HG03439 (cell line): ENCODE measurements at regions not wholly inside any gene's neighbourhood (a gene's known extent, or its start where the extent isn't known, plus 50 kb on each side); places are given as distances from the start of the nearest gene placed in this dataset.
"Not testable (repeated sequence)": the region's sequence is repeated elsewhere in the genome, so short reads cannot be mapped to it uniquely, and the experiment has no call there.

ENCODE experiments used
- ATAC-seq: cut with Tn5 transposase; IDR thresholded peaks from one replicate; pipeline ENCODE4 v1.9.1; 2021; ENCODE audit warnings: mild to moderate bottlenecking, moderate library complexity; ENCODE audit not compliant: unreplicated experiment

- no peak for ATAC-seq
Observed at GRCh38 chr1:191453487-191453886, 704.8 kb upstream of the RGS18 start.

DNA sequence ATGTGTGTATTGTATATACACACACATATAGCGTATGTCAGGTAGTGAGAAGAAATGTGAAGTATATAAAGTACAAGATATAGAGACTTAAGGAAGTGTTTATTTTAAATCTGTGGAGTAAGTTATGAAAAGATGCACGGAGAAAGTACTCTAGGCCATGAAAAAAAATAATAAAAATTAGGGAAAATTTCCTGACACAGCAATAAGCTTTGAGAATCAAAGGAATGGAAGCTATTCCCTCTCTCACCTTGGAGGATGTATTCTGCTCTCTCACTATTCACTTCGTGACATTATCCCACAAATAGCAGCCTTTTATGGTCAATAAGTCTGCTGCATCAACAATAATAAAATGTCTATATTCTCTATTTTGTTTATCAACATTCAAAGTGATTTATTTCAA, 700.4 kb upstream of the RGS18 start:
- no peak for ATAC-seq

DNA sequence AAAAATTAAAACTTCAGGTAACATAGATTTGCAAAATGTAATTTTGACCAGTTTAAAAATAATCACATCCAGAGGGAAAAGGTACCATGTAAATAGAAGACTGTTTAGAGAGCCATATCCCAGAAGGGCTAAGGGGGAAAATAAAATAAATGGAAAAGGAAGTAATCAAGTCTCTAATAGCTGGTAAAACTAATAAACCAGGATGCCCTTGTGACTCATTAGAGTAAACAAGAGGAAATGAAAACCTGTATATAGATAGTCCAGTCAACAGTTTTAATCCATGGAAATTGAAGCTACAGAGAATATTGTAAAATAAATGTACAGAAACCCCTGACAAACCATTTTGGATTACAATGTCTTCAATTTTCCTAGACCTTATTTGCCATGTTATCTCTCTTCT, 698.0 kb upstream of the RGS18 start:
- no peak for ATAC-seq

- ATAC-seq = no peak
Observed at GRCh38 chr1:191483988-191484387, 674.3 kb upstream of the RGS18 start.

- no peak for ATAC-seq
Observed at GRCh38 chr1:191490303-191490702, 668.0 kb upstream of the RGS18 start.

DNA sequence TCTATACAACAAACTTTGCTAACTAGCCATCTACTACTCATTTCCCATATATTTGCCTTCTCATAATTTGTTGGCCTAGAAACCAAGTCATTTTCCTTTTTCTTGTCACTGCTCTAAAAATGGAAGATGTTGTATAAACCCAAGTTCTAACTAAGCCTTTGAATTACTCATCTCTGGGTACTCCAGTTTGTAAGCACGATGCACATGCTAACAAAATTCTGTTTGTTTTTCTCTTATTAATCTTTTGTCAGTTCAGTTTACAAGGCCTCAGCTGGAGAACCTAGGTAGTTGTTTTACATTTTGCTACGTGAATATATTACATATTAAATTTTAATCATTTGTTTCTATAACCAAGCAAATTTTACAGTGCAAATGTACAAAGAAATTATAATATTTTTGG, 663.2 kb upstream of the RGS18 start:
- no peak for ATAC-seq

DNA sequence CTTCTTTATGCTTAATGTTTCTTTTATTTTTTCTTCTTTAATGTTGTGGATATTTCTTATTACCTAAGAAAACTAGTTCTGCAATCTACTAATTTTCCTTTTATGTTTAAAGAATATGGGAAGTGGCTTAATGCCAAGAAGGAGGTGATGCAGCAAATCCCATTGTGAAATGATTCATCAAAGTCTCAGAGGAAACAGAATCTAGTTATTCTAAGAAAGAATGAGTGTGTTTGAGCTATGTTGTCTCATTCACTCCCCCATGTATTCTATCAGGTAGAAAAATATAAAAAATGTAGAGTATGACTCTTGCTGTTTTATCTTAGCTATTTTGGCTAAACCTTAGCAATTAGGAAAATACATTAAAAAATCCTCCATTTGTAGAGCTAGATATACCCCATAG, 659.9 kb upstream of the RGS18 start:
- no peak for ATAC-seq

DNA sequence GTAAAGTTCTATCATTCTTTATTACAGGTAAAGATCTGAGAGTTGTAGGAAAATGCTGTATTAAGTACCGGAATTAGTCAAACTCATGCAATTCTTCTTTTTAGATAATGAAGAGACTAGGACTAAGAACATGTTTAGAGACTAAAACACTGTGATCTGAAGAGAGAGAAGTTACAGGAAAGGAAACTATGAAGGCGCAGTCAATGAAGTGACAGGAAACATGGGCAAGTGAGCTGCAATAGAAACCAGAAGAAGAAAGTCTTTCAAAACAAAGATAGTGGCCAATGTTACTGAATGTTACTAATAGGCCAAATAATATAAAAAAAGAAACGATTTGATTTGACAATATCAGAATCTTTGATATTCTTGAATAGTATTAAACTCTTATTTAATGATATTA, 659.4 kb upstream of the RGS18 start:
- no peak for ATAC-seq

- ATAC-seq = no peak
Observed at GRCh38 chr1:191504999-191505398, 653.3 kb upstream of the RGS18 start.

GRCh38 chr1:191508239-191508638, 650.0 kb upstream of the RGS18 start:
- ATAC-seq = no peak

- ATAC-seq = not testable (repeated sequence)
Observed at GRCh38 chr1:191511480-191511879, 646.8 kb upstream of the RGS18 start.

DNA sequence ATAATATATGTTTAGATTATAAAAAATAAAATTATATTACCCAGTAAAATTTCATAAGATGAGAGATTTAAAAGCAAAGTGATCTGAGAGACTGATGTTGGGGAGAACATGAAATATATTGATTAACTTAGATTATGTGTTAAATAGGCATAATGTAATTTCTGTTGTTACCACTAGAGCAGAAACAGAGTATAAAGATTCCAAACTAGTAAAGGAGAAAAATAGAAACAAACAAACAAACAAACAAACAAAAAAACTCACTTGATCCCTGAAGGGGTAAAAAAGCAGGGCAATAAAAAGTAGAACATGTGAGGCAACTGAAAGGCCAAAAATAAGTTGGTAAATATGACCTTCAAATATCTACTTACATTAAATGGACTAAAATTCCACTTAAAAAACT, 640.4 kb upstream of the RGS18 start:
- no peak for ATAC-seq

DNA sequence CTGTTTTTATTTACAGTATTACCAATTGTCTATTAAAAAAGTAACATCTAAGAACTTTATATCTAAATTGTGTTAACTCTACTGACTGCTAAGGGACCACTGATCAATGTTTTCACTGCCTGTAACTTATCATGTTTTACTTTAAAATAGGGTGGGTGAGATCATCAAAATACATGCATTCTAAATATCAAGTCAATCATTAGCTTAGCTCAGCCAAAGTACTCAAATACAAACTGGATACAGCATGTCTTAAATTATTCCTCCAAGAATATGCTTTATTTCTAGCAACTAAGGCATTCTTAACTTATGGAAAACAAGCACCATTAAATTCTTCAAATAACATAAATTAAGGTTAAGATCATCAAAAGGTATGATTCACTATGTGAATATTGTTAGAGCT, 638.7 kb upstream of the RGS18 start:
- ATAC-seq = no peak

DNA sequence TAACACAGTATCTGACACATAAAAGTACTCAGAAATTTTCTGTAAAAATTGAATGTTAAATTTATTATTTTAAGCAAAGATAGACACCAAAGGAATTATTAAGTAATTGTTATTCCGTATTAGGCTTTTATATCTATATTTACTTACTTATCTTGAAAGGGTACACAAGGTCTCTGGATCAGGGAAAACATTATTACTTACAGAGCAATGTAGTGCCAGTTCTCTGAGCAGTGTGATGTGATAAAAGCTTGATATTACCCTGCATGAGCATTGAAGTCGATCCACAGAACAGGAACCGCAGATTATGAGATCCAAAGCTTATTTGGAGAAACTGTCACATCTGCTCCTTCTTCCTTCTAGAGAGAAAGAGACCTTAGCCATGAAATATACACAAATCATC, 637.9 kb upstream of the RGS18 start:
- ATAC-seq = no peak

DNA sequence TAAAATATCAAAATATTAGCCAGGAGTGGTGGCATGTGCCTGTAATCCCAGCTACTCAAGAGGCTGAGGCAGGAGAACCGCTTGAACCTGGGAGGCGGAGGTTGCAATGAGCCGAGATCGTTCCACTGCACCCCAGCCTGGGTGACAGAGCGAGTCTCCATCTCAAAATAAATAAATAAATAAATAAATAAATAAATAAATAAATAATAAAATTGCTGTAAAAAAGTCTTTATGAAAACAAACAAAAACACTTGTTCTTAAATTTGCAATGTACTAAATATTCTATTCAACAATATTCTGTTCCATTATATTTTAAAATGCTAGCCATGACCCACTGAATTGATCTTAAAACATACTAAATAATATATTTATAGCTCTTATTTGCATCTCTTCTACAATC, 632.3 kb upstream of the RGS18 start:
- not testable (repeated sequence) for ATAC-seq

DNA sequence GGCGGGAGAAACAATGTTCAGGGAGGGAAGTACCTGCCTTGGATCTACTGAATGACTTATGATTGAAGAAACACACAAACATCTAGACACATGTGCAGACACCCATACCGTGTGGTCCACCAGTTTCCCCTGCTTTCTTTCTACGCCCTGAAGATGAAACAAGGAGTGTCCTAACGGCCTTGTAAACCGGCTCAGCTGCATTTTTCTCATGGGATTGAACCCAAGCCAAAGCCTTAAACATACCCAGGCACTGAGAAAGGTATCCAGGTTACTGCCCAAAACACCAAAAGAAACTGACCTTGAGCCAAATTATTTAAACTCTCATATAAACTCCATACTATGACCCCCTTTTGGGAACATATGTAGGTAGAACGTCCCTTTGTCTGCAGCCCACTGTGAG, 630.0 kb upstream of the RGS18 start:
- ATAC-seq = no peak

DNA sequence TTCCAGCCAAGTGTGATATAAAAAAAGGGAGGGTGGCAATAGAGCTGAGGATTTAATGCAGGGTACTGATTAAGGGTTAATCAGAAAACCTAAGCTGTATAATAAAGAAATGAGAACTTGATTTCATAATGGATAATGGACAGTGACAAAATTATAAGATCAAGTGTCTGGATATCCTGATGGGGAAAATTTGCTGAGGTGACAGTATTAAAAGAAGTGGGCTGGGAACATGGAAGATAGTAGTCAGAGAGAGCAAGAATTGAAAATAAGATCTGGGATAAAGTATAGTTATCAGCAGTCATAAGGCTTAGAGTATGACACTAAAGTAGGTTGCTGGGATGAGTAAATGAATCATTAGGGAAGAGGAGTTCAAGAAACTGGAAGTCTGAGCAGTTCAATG, 627.3 kb upstream of the RGS18 start:
- ATAC-seq = no peak

GRCh38 chr1:191533254-191533653, 625.0 kb upstream of the RGS18 start:
- no peak for ATAC-seq

DNA sequence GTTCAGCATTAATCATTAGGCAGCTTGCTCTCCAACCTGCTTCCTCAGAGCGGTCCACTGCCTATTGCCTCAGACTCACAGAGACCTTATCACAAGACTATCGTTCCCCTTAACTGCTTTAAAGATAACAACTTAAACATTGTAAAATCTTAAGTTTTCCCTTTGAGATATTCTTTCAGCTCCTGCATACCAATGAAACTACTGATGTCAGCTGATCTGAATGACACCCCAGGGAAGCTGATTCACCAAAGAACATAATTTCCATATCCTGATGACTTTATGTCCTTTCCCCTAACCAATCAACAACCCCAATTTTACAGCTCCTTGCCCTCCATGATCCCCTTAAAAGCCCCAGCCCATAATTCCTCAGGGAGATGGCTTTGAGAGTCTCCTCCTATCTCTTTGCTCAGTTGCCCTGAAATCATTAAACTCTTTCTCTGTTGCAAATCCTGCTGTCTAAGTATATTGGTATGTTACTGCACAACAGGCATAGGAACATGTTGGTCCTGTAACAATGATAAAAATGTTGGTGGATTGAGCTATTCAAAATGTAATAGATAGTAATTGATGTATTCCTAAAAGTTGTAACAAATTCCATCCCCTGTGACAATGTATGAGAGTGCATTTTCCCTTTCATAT, 621.4 kb upstream of the RGS18 start:
- no peak for ATAC-seq

GRCh38 chr1:191541758-191542157, 616.5 kb upstream of the RGS18 start:
- ATAC-seq = no peak

DNA sequence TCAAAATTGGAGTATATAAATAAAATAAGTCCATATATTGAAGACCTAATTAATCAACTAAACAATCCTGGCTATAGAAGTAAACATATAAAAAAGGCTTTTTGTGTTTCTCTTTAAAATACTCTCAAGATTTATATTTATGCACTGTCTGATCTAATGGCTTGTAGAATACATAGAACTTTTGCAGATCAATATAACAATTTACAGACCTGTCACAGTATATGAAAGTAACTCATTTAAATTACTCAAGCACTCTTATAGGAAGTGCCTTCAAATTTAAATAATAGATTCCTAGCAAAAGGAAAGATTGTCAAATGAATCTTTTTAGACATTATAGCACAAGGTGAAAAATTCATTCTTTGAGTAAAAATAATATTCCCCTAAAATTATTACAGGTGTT, 615.8 kb upstream of the RGS18 start:
- ATAC-seq = no peak

GRCh38 chr1:191546803-191547202, 611.5 kb upstream of the RGS18 start:
- no peak for ATAC-seq

- no peak for ATAC-seq
Observed at GRCh38 chr1:191551019-191551418, 607.2 kb upstream of the RGS18 start.

GRCh38 chr1:191558379-191558778, 599.9 kb upstream of the RGS18 start:
- ATAC-seq = no peak
